Endothelial cell of umbilical vein (primary cell): ENCODE measurements at regions not wholly inside any gene's neighbourhood (a gene's known extent, or its start where the extent isn't known, plus 50 kb on each side); places are given as distances from the start of the nearest gene placed in this dataset.

Experiments
- BruUV-seq: library from RNA; stranded (reverse); fragments of 400-500 nt; replicated peaks from 2 replicates; lab custom pipeline; 2021; lab: Mats Ljungman, UMichigan
- CTCF ChIA-PET: fragments of 300-600, 350-600 bp; sonication (Branson Sonifier 250); formaldehyde crosslinking; loops from one replicate; lab custom pipeline; 2021; ENCODE audit warnings: antibody characterized with exemption, inconsistent platforms; lab: Charles Lee
- POLR2A ChIA-PET: fragments of 300-600, 350-600 bp; sonication (Branson Sonifier 250); formaldehyde crosslinking; loops from one replicate; lab custom pipeline; 2021; ENCODE audit warnings: antibody characterized with exemption, inconsistent platforms; lab: Charles Lee
- DNase-seq: peaks from one replicate; pipeline ENCODE4 v3.0.0-alpha.2; 2011; ENCODE audit warnings: low read depth, low spot score
- FAIRE-seq: peaks from 2 replicates; lab custom pipeline; 2011; peaks lifted over from hg19 to GRCh38; lab: Jason Lieb, UNC
- H2AFZ ChIP-seq: 2 replicates; pipeline ENCODE4 v1.6.0; 2012; ENCODE audit warnings: low read depth, low read length, control low read depth, inconsistent platforms
- H3K27ac ChIP-seq: 2 replicates; pipeline ENCODE4 v1.5.1; 2011; ENCODE audit warnings: low read depth, mild to moderate bottlenecking, control low read depth, low read length, moderate library complexity; ENCODE audit not compliant: insufficient read depth
- H3K27me3 ChIP-seq, 2 experiments: 2 replicates each; pipeline versions ENCODE4 v1.6.0 to v1.6.1; 2011; ENCODE audit warnings: low read length in 2 of 2, mixed read lengths in 1 of 2; ENCODE audit not compliant: control insufficient read depth in 2 of 2, insufficient read depth in 2 of 2
- H3K36me3 ChIP-seq, 2 experiments: 2 replicates in 1 of 2; 3 replicates in 1 of 2; pipeline ENCODE4 v1.5.1; 2011; ENCODE audit warnings: low read length in 2 of 2, mild to moderate bottlenecking in 1 of 2, moderate library complexity in 1 of 2; ENCODE audit not compliant: control insufficient read depth in 2 of 2, insufficient read depth in 2 of 2; ENCODE audit errors: extremely low read depth in 1 of 2
- H3K4me1 ChIP-seq: 3 replicates; pipeline ENCODE4 v1.5.1; 2011; ENCODE audit warnings: mild to moderate bottlenecking, low read length; ENCODE audit not compliant: control insufficient read depth, insufficient read depth; ENCODE audit errors: extremely low read depth
- H3K4me2 ChIP-seq: 2 replicates; pipeline ENCODE4 v1.6.1; 2011; ENCODE audit warnings: low read length, control low read depth, mixed read lengths; ENCODE audit not compliant: insufficient read depth
- H3K4me3 ChIP-seq, 3 experiments: fragments of 200-600 bp in 1 of 3; sonication (generic), shearing (Covaris generic) in 1 of 3; replicated peaks in 1 of 3; 2 replicates each; pipeline ENCODE4 v1.5.1; 2011 to 2016; ENCODE audit warnings: control low read depth in 3 of 3, low read length in 3 of 3, mild to moderate bottlenecking in 2 of 3, inconsistent platforms in 1 of 3, low read depth in 1 of 3, moderate library complexity in 1 of 3; ENCODE audit not compliant: insufficient read depth in 1 of 3
- H3K79me2 ChIP-seq: 2 replicates; pipeline ENCODE4 v1.6.0; 2012; ENCODE audit warnings: low read length, inconsistent platforms; ENCODE audit not compliant: control insufficient read depth, insufficient read depth
- H3K9ac ChIP-seq: replicated peaks from 2 replicates; pipeline ENCODE3; 2011; ENCODE audit warnings: low read length, control low read depth; ENCODE audit not compliant: insufficient read depth; ENCODE audit errors: extremely low read depth
- H3K9me1 ChIP-seq: replicated peaks from 3 replicates; pipeline ENCODE4 v1.6.0; 2011; ENCODE audit warnings: mild to moderate bottlenecking, low read length; ENCODE audit not compliant: control insufficient read depth, insufficient read depth; ENCODE audit errors: extremely low read depth
- H3K9me3 ChIP-seq: replicated peaks from 2 replicates; pipeline ENCODE4 v1.5.1; 2012; ENCODE audit warnings: low read length, inconsistent platforms; ENCODE audit not compliant: control insufficient read depth, insufficient read depth
- H4K20me1 ChIP-seq: replicated peaks from 2 replicates; pipeline ENCODE3; 2011; ENCODE audit warnings: mild to moderate bottlenecking, low read length; ENCODE audit not compliant: control insufficient read depth, insufficient read depth; ENCODE audit errors: extremely low read depth
- EZH2 ChIP-seq: IDR thresholded peaks from 2 replicates; pipeline ENCODE4 v1.6.1; 2012; ENCODE audit warnings: borderline replicate concordance, low read depth, mild to moderate bottlenecking, moderate library complexity, low read length, inconsistent platforms; ENCODE audit not compliant: severe bottlenecking
- FOS ChIP-seq: IDR thresholded peaks from 2 replicates; pipeline ENCODE4 v1.6.1; 2011; ENCODE audit warnings: mild to moderate bottlenecking, low read length, moderate library complexity, borderline replicate concordance; ENCODE audit not compliant: insufficient read depth
- GATA2 ChIP-seq: IDR thresholded peaks from 2 replicates; pipeline ENCODE4 v1.7.0; 2011; ENCODE audit warnings: low read depth, mild to moderate bottlenecking, moderate library complexity, mixed read lengths, low read length; ENCODE audit not compliant: insufficient read length, insufficient read depth
- JUN ChIP-seq: IDR thresholded peaks from 2 replicates; pipeline ENCODE4 v1.6.1; 2011; ENCODE audit warnings: borderline replicate concordance, low read depth; ENCODE audit not compliant: insufficient read length, insufficient read depth
- MYC ChIP-seq: IDR thresholded peaks from one replicate; pipeline ENCODE4 v1.6.1; 2011; ENCODE audit warnings: mild to moderate bottlenecking, low read depth, low read length
- POLR2A ChIP-seq: IDR thresholded peaks from 2 replicates; pipeline ENCODE4 v1.6.1; 2012; ENCODE audit warnings: low read depth, mild to moderate bottlenecking, control low read depth, low read length
- POLR2AphosphoS5 ChIP-seq: IDR thresholded peaks from 2 replicates; pipeline ENCODE4 v1.6.1; 2012; ENCODE audit warnings: low read depth, mild to moderate bottlenecking, control low read depth, low read length, moderate library complexity; ENCODE audit not compliant: insufficient read depth
- dilution Hi-C: fragments of 300-500 bp; cut with MboI; formaldehyde crosslinking; loops from one replicate; pipeline ENCODE4 v1.15.0; 2019; ENCODE audit warnings: low sequenced_read_pairs; ENCODE audit not compliant: extremely low pct_ligation_motif_present
- intact Hi-C: fragments of 100-400 bp; cut with micrococcal nuclease; formaldehyde crosslinking; loops from one replicate; pipeline ENCODE4 v1.10.0; 2022
- TF ChIP-seq, protein P1 (sequence below), 2 donors: IDR thresholded peaks; 1 replicate in 1 of 2; 2 replicates in 1 of 2; pipeline ENCODE4 v1.5.1; 2011; ENCODE audit warnings: low read length in 2 of 2, mild to moderate bottlenecking in 2 of 2, moderate library complexity in 2 of 2, control low read depth in 1 of 2, inconsistent platforms in 1 of 2, low read depth in 1 of 2; ENCODE audit not compliant: insufficient read depth in 1 of 2; ENCODE audit errors: extremely low read depth in 1 of 2
- TF ChIP-seq, protein P2 (sequence below): IDR thresholded peaks from 2 replicates; pipeline ENCODE4 v1.6.1; 2011; ENCODE audit not compliant: insufficient read depth, insufficient read length

DNA sequence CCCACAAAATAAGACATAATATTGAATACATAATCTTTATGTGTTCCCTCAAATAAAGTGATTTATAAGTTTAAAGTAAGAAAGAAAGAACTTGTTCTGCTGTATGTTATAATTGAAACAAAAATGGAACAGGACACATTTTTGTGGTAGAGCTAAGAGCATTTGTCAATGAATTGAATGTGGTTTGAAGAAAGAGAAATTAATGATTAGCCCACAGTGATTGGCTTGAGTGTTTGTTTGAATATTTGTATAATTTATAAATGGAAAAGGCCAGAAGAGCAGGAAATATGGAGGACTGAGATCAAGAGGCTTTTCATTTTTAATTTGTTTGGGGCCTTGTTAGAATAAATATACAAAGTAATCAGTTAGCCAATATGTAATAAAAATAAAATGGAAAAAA is 395.1 kb upstream of the CDH19 start:
- dilution Hi-C loops: no loop called here
- BruUV-seq: no TSS peak
- ChIA-PET POLR2A (no interaction called here), CTCF (interaction anchor here (1.0 kb wide), 1 partner anchor 413 kb away, joined by 3 read pairs; no protein-coding TSS in a partner anchor)
- no peak for DNase-seq
- no peaks in the 10 kb centered on the region for H3K9me3 ChIP-seq
- no peaks in the 10 kb centered on the region for H3K79me2 ChIP-seq
- no peak overlapping the region for H3K27ac ChIP-seq
- no peak overlapping the region for H3K4me3 ChIP-seq
- H3K4me1 ChIP-seq: no peaks in the 10 kb centered on the region
- no peaks in the 10 kb centered on the region for H3K27me3 ChIP-seq
- H3K9ac ChIP-seq: no peak overlapping the region
- no peak overlapping the region for H2AFZ ChIP-seq
- H3K9me1 ChIP-seq: no peaks in the 10 kb centered on the region
- TF ChIP-seq, protein P1, sequence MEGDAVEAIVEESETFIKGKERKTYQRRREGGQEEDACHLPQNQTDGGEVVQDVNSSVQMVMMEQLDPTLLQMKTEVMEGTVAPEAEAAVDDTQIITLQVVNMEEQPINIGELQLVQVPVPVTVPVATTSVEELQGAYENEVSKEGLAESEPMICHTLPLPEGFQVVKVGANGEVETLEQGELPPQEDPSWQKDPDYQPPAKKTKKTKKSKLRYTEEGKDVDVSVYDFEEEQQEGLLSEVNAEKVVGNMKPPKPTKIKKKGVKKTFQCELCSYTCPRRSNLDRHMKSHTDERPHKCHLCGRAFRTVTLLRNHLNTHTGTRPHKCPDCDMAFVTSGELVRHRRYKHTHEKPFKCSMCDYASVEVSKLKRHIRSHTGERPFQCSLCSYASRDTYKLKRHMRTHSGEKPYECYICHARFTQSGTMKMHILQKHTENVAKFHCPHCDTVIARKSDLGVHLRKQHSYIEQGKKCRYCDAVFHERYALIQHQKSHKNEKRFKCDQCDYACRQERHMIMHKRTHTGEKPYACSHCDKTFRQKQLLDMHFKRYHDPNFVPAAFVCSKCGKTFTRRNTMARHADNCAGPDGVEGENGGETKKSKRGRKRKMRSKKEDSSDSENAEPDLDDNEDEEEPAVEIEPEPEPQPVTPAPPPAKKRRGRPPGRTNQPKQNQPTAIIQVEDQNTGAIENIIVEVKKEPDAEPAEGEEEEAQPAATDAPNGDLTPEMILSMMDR (IDR thresholded peaks at IDR 0.05; ENCODE audit: extremely low read depth in 1 of 2, insufficient read depth in 1 of 2, low read depth in 1 of 2, low read length in 2 of 2): no peak
- TF ChIP-seq, protein P2, sequence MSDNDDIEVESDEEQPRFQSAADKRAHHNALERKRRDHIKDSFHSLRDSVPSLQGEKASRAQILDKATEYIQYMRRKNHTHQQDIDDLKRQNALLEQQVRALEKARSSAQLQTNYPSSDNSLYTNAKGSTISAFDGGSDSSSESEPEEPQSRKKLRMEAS: no peak
- no peak for TF ChIP-seq MYC
- no peak for TF ChIP-seq FOS
- TF ChIP-seq GATA2: no peak
- TF ChIP-seq POLR2A: no peak
- TF ChIP-seq JUN: no peak
- no peak for TF ChIP-seq POLR2AphosphoS5
- TF ChIP-seq EZH2: no peak
- H4K20me1 ChIP-seq: no peaks in the 10 kb centered on the region
- FAIRE-seq: no peak
- H3K4me2 ChIP-seq: no peak overlapping the region
- intact Hi-C loops: no loop called here
- H3K36me3 ChIP-seq: no peaks in the 10 kb centered on the region
